ENCODE measurements at regions not wholly inside any gene's neighbourhood (a gene's known extent, or its start where the extent isn't known, plus 50 kb on each side); places are given as distances from the start of the nearest gene placed in this dataset.

GRCh38 chr16:65342231-65342866 lies 220.5 kb upstream of the CDH11 start:
- Histone ChIP-seq H4K8ac (ENCODE audit: low read depth in 2 of 2, low read length in 2 of 2) (no peak overlapping the region), H3K18ac (ENCODE audit: low read depth, low read length) (no peak overlapping the region), H3K27me3 (ENCODE audit: control insufficient read depth, insufficient read depth, low read length) (no peaks in the 10 kb centered on the region), H3K9ac (ENCODE audit: low read depth, low read length) (no peak overlapping the region), H3K4ac (ENCODE audit: low read depth, low read length) (no peak overlapping the region), H3K36me3 (ENCODE audit: control insufficient read depth, insufficient read depth, low read length) (no peaks in the 10 kb centered on the region), H3K9me1 (ENCODE audit: insufficient read depth, low read length) (no peaks in the 10 kb centered on the region), H2AK9ac (replicated peaks; ENCODE audit: low read depth, low read length, poor library complexity) (no peak overlapping the region), H4K5ac (ENCODE audit: low read depth, low read length) (no peak overlapping the region), H2BK120ac (ENCODE audit: low read depth, low read length) (no peak overlapping the region), H2AFZ (replicated peaks; ENCODE audit: low read length, poor library complexity) (no peak overlapping the region), H3K14ac (replicated peaks; ENCODE audit: low read depth, low read length) (no peak overlapping the region), H2BK15ac (ENCODE audit: low read depth, low read length) (no peak overlapping the region), H3K4me1 (ENCODE audit: control insufficient read depth, insufficient read depth, low read length) (no peaks in the 10 kb centered on the region), H3K27ac (ENCODE audit: insufficient read depth, low read length) (no peak overlapping the region), H4K20me1 (ENCODE audit: insufficient read depth, low read length) (no peaks in the 10 kb centered on the region), H3K4me2 (ENCODE audit: low read depth, low read length) (no peak overlapping the region), H3K56ac (ENCODE audit: extremely low read depth, insufficient read depth, low read length) (no peak overlapping the region), H3K23ac (ENCODE audit: low read depth, low read length) (no peak overlapping the region), H4K91ac (ENCODE audit: insufficient read depth, low read depth, low read length) (no peak overlapping the region), H2BK20ac (ENCODE audit: low read depth, low read length) (no peak overlapping the region), H3K9me3 (ENCODE audit: control insufficient read depth, insufficient read depth, low read length) (no peaks in the 10 kb centered on the region), H3K79me1 (ENCODE audit: low read depth in 1 of 2, low read length in 2 of 2) (no peaks in the 10 kb centered on the region), H2AK5ac (ENCODE audit: low read depth, low read length) (no peak overlapping the region), H2BK5ac (ENCODE audit: low read depth, low read length, poor library complexity, severe bottlenecking) (no peak overlapping the region), H3K4me3 (ENCODE audit: insufficient read depth, low read depth, low read length) (no peak overlapping the region)
- BruUV-seq (replicated peaks): no TSS peak
- intact Hi-C loops (cut with micrococcal nuclease): no loop called here
- dilution Hi-C loops (cut with HindIII; ENCODE audit: low sequenced_read_pairs, unreplicated experiment): no loop called here
- ATAC-seq (ENCODE audit: low read depth) (no peak), DNase-seq (no peak)
- WGBS, 2 experiments (ENCODE audit: extremely low coverage in 2 of 2, insufficient read length in 1 of 2): 100% methylated on average over 4 of the region's 8 CpGs; no CpG with 5 or more reads in 1 of the 2 experiments
- ChIA-PET POLR2A (ENCODE audit: unreplicated experiment) (no interaction called here), CTCF (no interaction called here)
- TF ChIP-seq NFE2L2 (IDR thresholded peaks at IDR 0.05; ENCODE audit: low read depth, low read length) (no peak), MAFK (IDR thresholded peaks at IDR 0.05; ENCODE audit: low read depth, low read length) (no peak), MAZ (IDR thresholded peaks at IDR 0.05; ENCODE audit: borderline replicate concordance, low read depth, low read length) (no peak), CEBPB (IDR thresholded peaks at IDR 0.05; ENCODE audit: low read depth, low read length) (no peak), ELK1 (IDR thresholded peaks at IDR 0.05; ENCODE audit: borderline replicate concordance, low read depth, low read length) (no peak), FOS (IDR thresholded peaks at IDR 0.05; ENCODE audit: low read depth, low read length) (no peak), MXI1 (IDR thresholded peaks at IDR 0.05; ENCODE audit: borderline replicate concordance, low read depth, low read length) (no peak), POLR2A (IDR thresholded peaks at IDR 0.05; ENCODE audit: low read depth, low read length) (no peak), RCOR1 (IDR thresholded peaks at IDR 0.05; ENCODE audit: insufficient replicate concordance, low read length) (no peak), CHD1 (IDR thresholded peaks at IDR 0.05; ENCODE audit: low read depth, low read length) (no peak)
- in situ Hi-C loops (cut with MboI; ENCODE audit: low sequenced_read_pairs): no loop called here
